GM19467 (cell line): ENCODE measurements at regions not wholly inside any gene's neighbourhood (a gene's known extent, or its start where the extent isn't known, plus 50 kb on each side); places are given as distances from the start of the nearest gene placed in this dataset.
A peak's percentile ranks its signal among the peaks of the same experiment; 100 is the strongest.

ENCODE experiments used
- ATAC-seq: cut with Tn5 transposase; IDR thresholded peaks from one replicate; pipeline ENCODE4 v1.9.1; 2021; ENCODE audit warnings: mild to moderate bottlenecking, moderate library complexity; ENCODE audit not compliant: unreplicated experiment

- ATAC-seq, result no peak
Measured at GRCh38 chr3:99016452-99016851, 115.0 kb upstream of the DCBLD2 start.

- ATAC-seq, result no peak
Measured at GRCh38 chr3:99013777-99014315, 112.4 kb upstream of the DCBLD2 start.

GRCh38 chr3:99013077-99013476 lies 111.6 kb upstream of the DCBLD2 start:
- ATAC-seq, result no peak

GRCh38 chr3:99012051-99012450 lies 110.6 kb upstream of the DCBLD2 start:
- peak; percentile 89 for ATAC-seq

- ATAC-seq, result no peak
Measured at GRCh38 chr3:99009851-99010250, 108.4 kb upstream of the DCBLD2 start.

- ATAC-seq, result no peak
Measured at GRCh38 chr3:99006686-99007085, 105.2 kb upstream of the DCBLD2 start.

- no peak for ATAC-seq
Measured at GRCh38 chr3:98999675-99000074, 98.2 kb upstream of the DCBLD2 start.

GRCh38 chr3:98994128-98994762 lies 92.8 kb upstream of the DCBLD2 start:
- ATAC-seq, result no peak

- no peak for ATAC-seq
Measured at GRCh38 chr3:98991393-98991792, 89.9 kb upstream of the DCBLD2 start.

- no peak for ATAC-seq
Measured at GRCh38 chr3:98990657-98991056, 89.2 kb upstream of the DCBLD2 start.

- ATAC-seq, result no peak
Measured at GRCh38 chr3:98986073-98986472, 84.6 kb upstream of the DCBLD2 start.

GRCh38 chr3:98985431-98985830 lies 83.9 kb upstream of the DCBLD2 start:
- ATAC-seq, result no peak

GRCh38 chr3:98984024-98984423 lies 82.5 kb upstream of the DCBLD2 start:
- no peak for ATAC-seq

GRCh38 chr3:98982351-98982750 lies 80.9 kb upstream of the DCBLD2 start:
- ATAC-seq, result no peak

GRCh38 chr3:98980915-98981596 lies 79.6 kb upstream of the DCBLD2 start:
- peak; percentile 80 for ATAC-seq

GRCh38 chr3:98979296-98979695 lies 77.8 kb upstream of the DCBLD2 start:
- ATAC-seq, result no peak

GRCh38 chr3:98978068-98978811 lies 76.7 kb upstream of the DCBLD2 start:
- ATAC-seq, result no peak

GRCh38 chr3:98977520-98977919 lies 76.0 kb upstream of the DCBLD2 start:
- ATAC-seq, result no peak

GRCh38 chr3:98974442-98974841 lies 72.9 kb upstream of the DCBLD2 start:
- ATAC-seq, result no peak

GRCh38 chr3:98972720-98973119 lies 71.2 kb upstream of the DCBLD2 start:
- no peak for ATAC-seq

GRCh38 chr3:98972155-98972554 lies 70.7 kb upstream of the DCBLD2 start:
- no peak for ATAC-seq

GRCh38 chr3:98971169-98971681 lies 69.7 kb upstream of the DCBLD2 start:
- ATAC-seq, result no peak
